Activated naive CD8-positive, alpha-beta T cell treated with anti-CD3 and anti-CD28 coated beads, Interleukin-2, amount 10 ng/mL, durations not matched to agents 7 days and 5 days (primary cell): ENCODE measurements at regions not wholly inside any gene's neighbourhood (a gene's known extent, or its start where the extent isn't known, plus 50 kb on each side); places are given as distances from the start of the nearest gene placed in this dataset. TPM values are rescaled to one million over a fixed set of nuclear protein-coding genes. Genes with fewer than 3 reads are reported as not detected.

Experiments
- ATAC-seq: fragments of 150-1000 bp; cut with Tn5 transposase; one replicate; pipeline ENCODE4 v1.10.0; 2021; ENCODE audit warnings: low read depth, moderate library complexity
- POLR2A ChIA-PET: fragments of 350-600 bp; sonication (Branson Sonifier 250); formaldehyde crosslinking; loops from one replicate; lab custom pipeline; 2021; ENCODE audit warnings: antibody characterized with exemption; lab: Charles Lee
- DNase-seq: peaks from one replicate; pipeline ENCODE4 v3.0.0; 2021
- H3K27ac Mint-ChIP-seq: one replicate; pipeline ENCODE4 v1.8.0; 2022; ENCODE audit warnings: mild to moderate bottlenecking, mixed read lengths
- H3K27me3 Mint-ChIP-seq: one replicate; pipeline ENCODE4 v1.8.0; 2022; ENCODE audit warnings: mild to moderate bottlenecking, moderate library complexity, mixed read lengths
- H3K36me3 Mint-ChIP-seq: one replicate; pipeline ENCODE4 v1.8.0; 2021; ENCODE audit warnings: mild to moderate bottlenecking, mixed read lengths
- H3K4me1 Mint-ChIP-seq: one replicate; pipeline ENCODE4 v1.8.0; 2021; ENCODE audit warnings: mixed read lengths
- H3K4me3 Mint-ChIP-seq: one replicate; pipeline ENCODE4 v1.8.0; 2022; ENCODE audit warnings: mild to moderate bottlenecking, moderate library complexity, mixed read lengths
- H3K9me3 Mint-ChIP-seq: one replicate; pipeline ENCODE4 v1.8.0; 2021; ENCODE audit warnings: mixed read lengths
- microRNA-seq: library from miRNA; unstranded; fragments of <30 nt; microRNA quantifications from one replicate; pipeline ENCODE4 v1.2.0, GENCODE V29; 2022

DNA sequence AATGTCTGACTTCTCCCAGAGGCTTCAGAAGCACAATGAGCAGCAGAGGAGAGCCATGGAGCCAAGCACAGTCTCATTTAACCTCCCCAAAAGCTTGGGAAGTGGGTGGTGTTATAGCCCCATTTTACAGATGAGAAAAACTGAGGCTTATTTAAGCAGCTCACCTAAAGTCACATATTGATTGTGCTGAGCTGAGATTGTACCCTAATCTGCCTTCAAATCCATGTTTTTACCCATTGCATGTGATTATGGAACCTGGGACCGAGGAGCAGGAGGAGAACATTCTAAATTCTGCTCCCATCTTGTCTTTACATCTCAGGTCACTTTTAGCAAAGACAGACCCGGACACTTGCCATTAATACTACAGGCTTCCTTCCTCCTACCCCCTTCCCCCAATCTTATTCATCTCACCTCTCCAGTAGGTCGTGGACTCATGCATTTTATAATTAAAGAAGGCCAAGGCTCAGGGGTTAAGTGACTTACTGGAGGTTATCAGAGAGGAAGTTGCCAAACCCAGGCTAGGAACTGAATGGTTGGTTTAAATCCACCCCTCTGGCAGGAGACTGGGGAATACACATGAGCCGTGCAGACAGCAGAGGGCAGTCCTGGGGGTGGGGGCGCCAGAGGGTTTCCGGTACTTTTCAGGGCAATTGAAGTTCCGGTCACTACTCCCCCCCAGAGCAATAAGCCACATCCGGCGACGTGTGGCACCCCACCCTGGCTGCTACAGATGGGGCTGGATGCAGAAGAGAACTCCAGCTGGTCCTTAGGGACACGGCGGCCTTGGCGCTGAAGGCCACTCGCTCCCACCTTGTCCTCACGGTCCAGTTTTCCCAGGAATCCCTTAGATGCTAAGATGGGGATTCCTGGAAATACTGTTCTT, 51.0 kb upstream of the IL17B start:
- Mint-ChIP-seq H3K27ac (peak overlapping the region; percentile 20), H3K36me3 (no peaks in the 10 kb centered on the region), H3K9me3 (peaks cover 2% of the 10 kb centered on the region), H3K4me1 (peaks cover 33% of the 10 kb centered on the region), H3K27me3 (no peaks in the 10 kb centered on the region), H3K4me3 (no peak overlapping the region)
- POLR2A ChIA-PET = no interaction called here
- ATAC-seq = peak; percentile 35
- DNase-seq = no peak

Small RNAs in the stretch of these regions (microRNA-seq; reads per million reads assigned to microRNA genes)
- not detected for gene MIR145
